C4-2B (cell line): ENCODE measurements at regions not wholly inside any gene's neighbourhood (a gene's known extent, or its start where the extent isn't known, plus 50 kb on each side); places are given as distances from the start of the nearest gene placed in this dataset.

Experiments used
- ZFX ChIP-seq: fragments of 450-650 bp; IDR thresholded peaks from 2 replicates; pipeline ENCODE4 v1.6.1; 2017
- TF ChIP-seq, protein P1 (sequence below): fragments of 450-650 bp; conservative IDR thresholded peaks from 2 replicates; pipeline ENCODE4 v1.5.1; 2017; ENCODE audit warnings: mild to moderate bottlenecking

DNA sequence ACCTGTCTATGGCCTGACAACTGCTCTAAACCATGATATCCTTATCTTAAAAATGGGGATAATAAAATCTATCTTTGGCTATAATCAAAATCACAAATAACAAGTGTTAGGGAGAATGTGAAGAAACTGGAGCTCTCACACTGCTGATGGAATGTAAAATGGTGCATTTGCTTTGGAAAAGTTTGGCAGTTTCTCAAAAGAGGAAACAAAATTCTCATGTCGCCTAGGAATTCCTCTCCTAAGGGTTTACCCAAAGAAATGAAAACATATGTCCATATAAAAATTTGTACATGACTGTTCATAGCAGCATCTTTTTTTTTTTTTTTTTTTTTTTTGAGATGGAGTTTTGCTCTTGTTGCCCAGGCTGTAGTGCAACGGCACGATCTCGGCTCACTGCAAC, 64.3 kb downstream of the ZNF281 start:
- TF ChIP-seq, protein P1, sequence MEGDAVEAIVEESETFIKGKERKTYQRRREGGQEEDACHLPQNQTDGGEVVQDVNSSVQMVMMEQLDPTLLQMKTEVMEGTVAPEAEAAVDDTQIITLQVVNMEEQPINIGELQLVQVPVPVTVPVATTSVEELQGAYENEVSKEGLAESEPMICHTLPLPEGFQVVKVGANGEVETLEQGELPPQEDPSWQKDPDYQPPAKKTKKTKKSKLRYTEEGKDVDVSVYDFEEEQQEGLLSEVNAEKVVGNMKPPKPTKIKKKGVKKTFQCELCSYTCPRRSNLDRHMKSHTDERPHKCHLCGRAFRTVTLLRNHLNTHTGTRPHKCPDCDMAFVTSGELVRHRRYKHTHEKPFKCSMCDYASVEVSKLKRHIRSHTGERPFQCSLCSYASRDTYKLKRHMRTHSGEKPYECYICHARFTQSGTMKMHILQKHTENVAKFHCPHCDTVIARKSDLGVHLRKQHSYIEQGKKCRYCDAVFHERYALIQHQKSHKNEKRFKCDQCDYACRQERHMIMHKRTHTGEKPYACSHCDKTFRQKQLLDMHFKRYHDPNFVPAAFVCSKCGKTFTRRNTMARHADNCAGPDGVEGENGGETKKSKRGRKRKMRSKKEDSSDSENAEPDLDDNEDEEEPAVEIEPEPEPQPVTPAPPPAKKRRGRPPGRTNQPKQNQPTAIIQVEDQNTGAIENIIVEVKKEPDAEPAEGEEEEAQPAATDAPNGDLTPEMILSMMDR = no peak
- TF ChIP-seq ZFX = no peak
